GM12878 (cell line): ENCODE measurements at regions not wholly inside any gene's neighbourhood (a gene's known extent, or its start where the extent isn't known, plus 50 kb on each side); places are given as distances from the start of the nearest gene placed in this dataset.

Experiments
- ATAC-seq: fragments of 200-7000 bp; cut with Tn5 transposase; 3 replicates; pipeline ENCODE4 v1.9.1; 2020; ENCODE audit warnings: mild to moderate bottlenecking, moderate library complexity
- BruUV-seq: library from RNA; stranded (reverse); fragments of 400-500 nt; replicated peaks from 2 replicates; lab custom pipeline; 2021; lab: Mats Ljungman, UMichigan
- CTCF ChIA-PET: fragments of 300-600 bp; sonication (Branson Sonifier 250); formaldehyde crosslinking; extraction: SDS; loops from one replicate; lab custom pipeline; 2021; ENCODE audit warnings: inconsistent platforms; lab: Yijun Ruan, JAX
- POLR2A ChIA-PET: fragments of 350-600 bp; formaldehyde crosslinking; extraction: SDS; loops from one replicate; lab custom pipeline; 2021; ENCODE audit warnings: inconsistent platforms; lab: Charles Lee
- RAD21 ChIA-PET: fragments of 300-600 bp; sonication (Branson Sonifier 250); formaldehyde crosslinking; loops from one replicate; lab custom pipeline; 2023; ENCODE audit warnings: antibody characterized with exemption; ENCODE audit not compliant: unreplicated experiment; lab: Charles Lee
- SMC1A ChIA-PET: fragments of 300-600 bp; sonication (Branson Sonifier 250); formaldehyde crosslinking; loops from one replicate; lab custom pipeline; 2023; ENCODE audit not compliant: unreplicated experiment, uncharacterized antibody; lab: Charles Lee
- DNase-seq: peaks from one replicate; pipeline ENCODE4 v3.0.0-alpha.2; 2011; ENCODE audit warnings: low read depth, low spot score
- FAIRE-seq: peaks from 3 replicates; lab custom pipeline; 2011; peaks lifted over from hg19 to GRCh38; lab: Jason Lieb, UNC
- H2AFZ ChIP-seq: 2 replicates; pipeline ENCODE4 v1.6.0; 2011; ENCODE audit warnings: low read depth, low read length, control low read depth; ENCODE audit not compliant: control insufficient read depth
- H3K27ac ChIP-seq: 2 replicates; pipeline ENCODE4 v1.5.1; 2011; ENCODE audit warnings: control low read depth; ENCODE audit not compliant: control insufficient read depth, insufficient read depth
- H3K27me3 ChIP-seq, 2 experiments: replicated peaks in 1 of 2; 2 replicates each; pipeline versions ENCODE4 v1.6.0 to v1.6.1; 2011; ENCODE audit warnings: low read length in 1 of 2; ENCODE audit not compliant: control insufficient read depth in 2 of 2, insufficient read depth in 2 of 2
- H3K36me3 ChIP-seq, 2 experiments: 2 replicates each; pipeline ENCODE4 v1.5.1; 2011; ENCODE audit warnings: low read length in 1 of 2; ENCODE audit not compliant: control insufficient read depth in 2 of 2, insufficient read depth in 2 of 2
- H3K4me1 ChIP-seq: 2 replicates; pipeline ENCODE4 v1.6.1; 2011; ENCODE audit warnings: mild to moderate bottlenecking, low read length, moderate library complexity, mixed read lengths; ENCODE audit not compliant: control insufficient read depth, insufficient read depth
- H3K4me2 ChIP-seq: 2 replicates; pipeline ENCODE4 v1.6.0; 2011; ENCODE audit warnings: control low read depth; ENCODE audit not compliant: control insufficient read depth, insufficient read depth
- H3K4me3 ChIP-seq: fragments of 200-600 bp; sonication (generic); 2 replicates; pipeline ENCODE4 v1.5.1; 2016
- H3K79me2 ChIP-seq: 2 replicates; pipeline ENCODE4 v1.6.0; 2011; ENCODE audit warnings: low read length; ENCODE audit not compliant: control insufficient read depth, insufficient read depth
- H3K9ac ChIP-seq: 2 replicates; pipeline ENCODE4 v1.8.0; 2011; ENCODE audit warnings: low read length, control low read depth, mixed read lengths; ENCODE audit not compliant: control insufficient read depth, insufficient read depth
- H3K9me3 ChIP-seq: replicated peaks from 3 replicates; pipeline ENCODE4 v1.5.1; 2011; ENCODE audit warnings: mild to moderate bottlenecking, low read length; ENCODE audit not compliant: control insufficient read depth, insufficient read depth
- H4K20me1 ChIP-seq: 2 replicates; pipeline ENCODE4 v1.6.0; 2011; ENCODE audit not compliant: control insufficient read depth, insufficient read depth
- CHD1 ChIP-seq: IDR thresholded peaks from 2 replicates; pipeline ENCODE4 v1.6.1; 2012; ENCODE audit warnings: low read depth, low read length, improper control_type of control experiment
- CHD2 ChIP-seq: IDR thresholded peaks from 2 replicates; pipeline ENCODE4 v1.6.1; 2011; ENCODE audit warnings: low read depth, low read length, improper control_type of control experiment, borderline replicate concordance
- IKZF2 ChIP-seq, 2 experiments: fragments of 450-650 bp; IDR thresholded peaks; 2 replicates each; pipeline ENCODE4 v1.6.1; 2017; ENCODE audit warnings: mild to moderate bottlenecking in 2 of 2, moderate library complexity in 2 of 2
- RAD51 ChIP-seq: fragments of 450-650 bp; IDR thresholded peaks from 2 replicates; pipeline ENCODE4 v1.6.1; 2016; ENCODE audit warnings: moderate library complexity, mild to moderate bottlenecking, inconsistent platforms
- RELA ChIP-seq: fragments of 450-650 bp; IDR thresholded peaks from 2 replicates; pipeline ENCODE4 v1.8.0; 2014; ENCODE audit warnings: borderline replicate concordance; ENCODE audit not compliant: partially characterized antibody
- ZBED1 ChIP-seq: IDR thresholded peaks from 2 replicates; pipeline ENCODE4 v1.6.1; 2016; ENCODE audit warnings: borderline replicate concordance
- WGBS: methylation state at CpG from one replicate; pipeline ENCODE4 v1.1.6; 2016; ENCODE audit warnings: low lambda C conversion rate; ENCODE audit not compliant: insufficient replicate concordance, insufficient coverage; ENCODE audit errors: missing lambda C conversion rate; 5-methylcytosine and 5-hydroxymethylcytosine counted together
- in situ Hi-C: fragments of 300-500 bp; cut with MboI; formaldehyde crosslinking; loops from 9 replicates; pipeline ENCODE4 v1.14.3; 2018; ENCODE audit warnings: mixed read lengths
- intact Hi-C: fragments of 100-400 bp; cut with micrococcal nuclease; formaldehyde crosslinking; loops from one replicate; pipeline ENCODE4 v1.14.2; 2022; ENCODE audit not compliant: unreplicated experiment
- TF ChIP-seq, protein P1 (sequence below): fragments of 450-650 bp; IDR thresholded peaks from 2 replicates; pipeline ENCODE4 v1.6.1; 2018; ENCODE audit warnings: borderline replicate concordance, mild to moderate bottlenecking; ENCODE audit not compliant: partially characterized antibody
- TF ChIP-seq, protein P2 (sequence below): fragments of 150-350 bp; IDR thresholded peaks from 2 replicates; pipeline ENCODE4 v1.6.1; 2016; ENCODE audit warnings: low read depth, low read length
- TF ChIP-seq, protein P3 (sequence below): IDR thresholded peaks from 2 replicates; pipeline ENCODE4 v1.6.1; 2012; ENCODE audit warnings: mild to moderate bottlenecking, low read depth, low read length

DNA sequence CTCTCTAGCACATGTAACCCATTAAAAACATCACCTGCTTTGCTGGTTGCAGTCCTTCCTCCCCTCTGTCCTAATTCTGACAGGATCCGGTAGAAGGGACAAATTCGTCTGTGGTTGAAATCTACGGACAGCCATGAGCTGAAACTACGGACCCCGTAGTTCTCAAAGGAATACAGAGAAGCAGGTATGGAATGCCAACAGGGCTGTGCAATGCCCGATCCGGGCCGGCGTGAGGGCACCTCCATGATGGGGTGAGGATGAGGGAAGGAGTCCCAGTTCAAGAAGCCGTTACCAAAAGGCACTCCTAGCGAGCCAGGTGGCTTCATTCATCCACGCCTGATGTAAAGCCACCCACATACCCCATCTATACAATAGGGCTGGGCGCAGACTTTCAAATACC is 160.0 kb upstream of the NSMCE3 start (continued):
- no peak for TF ChIP-seq CHD2
- TF ChIP-seq, all 136 proteins: peak for 1

DNA sequence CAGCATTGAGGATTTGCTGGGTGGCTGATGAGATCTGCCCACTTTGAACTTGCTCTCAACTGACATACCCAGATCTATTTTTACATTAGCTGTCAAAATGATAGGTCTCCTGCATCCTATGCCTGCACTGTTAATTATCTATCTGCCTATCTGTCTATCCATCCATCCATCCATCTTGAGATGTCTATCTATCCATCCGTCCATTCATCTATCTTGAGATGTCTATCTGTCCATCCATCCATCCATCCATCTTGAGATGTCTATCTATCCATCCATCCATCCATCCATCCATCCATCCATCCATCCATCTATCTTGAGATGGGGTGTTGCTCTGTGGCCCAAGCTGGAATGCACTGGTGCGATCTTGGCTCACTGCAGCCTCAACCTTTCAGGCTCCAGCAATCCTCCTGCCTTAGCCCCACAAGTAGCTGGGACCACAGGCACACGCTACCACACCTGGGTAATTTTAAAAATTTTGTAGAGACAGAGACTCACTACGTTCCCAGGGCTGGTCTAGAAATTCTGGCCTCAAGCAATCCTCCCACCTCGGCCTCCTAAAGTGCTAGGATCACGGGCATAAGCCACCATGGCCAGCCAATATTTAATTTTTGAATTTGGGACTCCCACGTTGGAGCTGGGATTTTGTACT is 159.4 kb upstream of the NSMCE3 start:
- no peak for DNase-seq
- SMC1A ChIA-PET: no interaction called here
- no peak overlapping the region for H3K9ac ChIP-seq
- H3K4me1 ChIP-seq: no peaks in the 10 kb centered on the region
- no peak for ATAC-seq
- intact Hi-C loops (no loop called here), in situ Hi-C loops (no loop called here)
- no peak overlapping the region for H3K4me2 ChIP-seq
- no peaks in the 10 kb centered on the region for H3K27me3 ChIP-seq
- no TSS peak for BruUV-seq
- H3K4me3 ChIP-seq: no peak overlapping the region
- H3K79me2 ChIP-seq: no peaks in the 10 kb centered on the region
- no peaks in the 10 kb centered on the region for H3K36me3 ChIP-seq
- no peaks in the 10 kb centered on the region for H3K9me3 ChIP-seq
- H4K20me1 ChIP-seq: no peaks in the 10 kb centered on the region
- POLR2A ChIA-PET: no interaction called here
- WGBS: 16% methylated on average over 7 of the region's 7 CpGs
- CTCF ChIA-PET: no interaction called here
- H3K27ac ChIP-seq: no peak overlapping the region
- FAIRE-seq: no peak
- H2AFZ ChIP-seq: no peak overlapping the region
- RAD21 ChIA-PET: no interaction called here
- TF ChIP-seq CHD1 (no peak), ZBED1 (no peak), RELA (no peak), IKZF2 (IDR thresholded peaks at IDR 0.05) (no peak), RAD51 (no peak)
- TF ChIP-seq, protein P1, sequence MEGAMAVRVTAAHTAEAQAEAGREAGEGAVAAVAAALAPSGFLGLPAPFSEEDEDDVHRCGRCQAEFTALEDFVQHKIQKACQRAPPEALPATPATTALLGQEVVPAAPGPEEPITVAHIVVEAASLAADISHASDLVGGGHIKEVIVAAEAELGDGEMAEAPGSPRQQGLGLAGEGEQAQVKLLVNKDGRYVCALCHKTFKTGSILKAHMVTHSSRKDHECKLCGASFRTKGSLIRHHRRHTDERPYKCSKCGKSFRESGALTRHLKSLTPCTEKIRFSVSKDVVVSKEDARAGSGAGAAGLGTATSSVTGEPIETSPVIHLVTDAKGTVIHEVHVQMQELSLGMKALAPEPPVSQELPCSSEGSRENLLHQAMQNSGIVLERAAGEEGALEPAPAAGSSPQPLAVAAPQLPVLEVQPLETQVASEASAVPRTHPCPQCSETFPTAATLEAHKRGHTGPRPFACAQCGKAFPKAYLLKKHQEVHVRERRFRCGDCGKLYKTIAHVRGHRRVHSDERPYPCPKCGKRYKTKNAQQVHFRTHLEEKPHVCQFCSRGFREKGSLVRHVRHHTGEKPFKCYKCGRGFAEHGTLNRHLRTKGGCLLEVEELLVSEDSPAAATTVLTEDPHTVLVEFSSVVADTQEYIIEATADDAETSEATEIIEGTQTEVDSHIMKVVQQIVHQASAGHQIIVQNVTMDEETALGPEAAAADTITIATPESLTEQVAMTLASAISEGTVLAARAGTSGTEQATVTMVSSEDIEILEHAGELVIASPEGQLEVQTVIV: no peak
- TF ChIP-seq, protein P2, sequence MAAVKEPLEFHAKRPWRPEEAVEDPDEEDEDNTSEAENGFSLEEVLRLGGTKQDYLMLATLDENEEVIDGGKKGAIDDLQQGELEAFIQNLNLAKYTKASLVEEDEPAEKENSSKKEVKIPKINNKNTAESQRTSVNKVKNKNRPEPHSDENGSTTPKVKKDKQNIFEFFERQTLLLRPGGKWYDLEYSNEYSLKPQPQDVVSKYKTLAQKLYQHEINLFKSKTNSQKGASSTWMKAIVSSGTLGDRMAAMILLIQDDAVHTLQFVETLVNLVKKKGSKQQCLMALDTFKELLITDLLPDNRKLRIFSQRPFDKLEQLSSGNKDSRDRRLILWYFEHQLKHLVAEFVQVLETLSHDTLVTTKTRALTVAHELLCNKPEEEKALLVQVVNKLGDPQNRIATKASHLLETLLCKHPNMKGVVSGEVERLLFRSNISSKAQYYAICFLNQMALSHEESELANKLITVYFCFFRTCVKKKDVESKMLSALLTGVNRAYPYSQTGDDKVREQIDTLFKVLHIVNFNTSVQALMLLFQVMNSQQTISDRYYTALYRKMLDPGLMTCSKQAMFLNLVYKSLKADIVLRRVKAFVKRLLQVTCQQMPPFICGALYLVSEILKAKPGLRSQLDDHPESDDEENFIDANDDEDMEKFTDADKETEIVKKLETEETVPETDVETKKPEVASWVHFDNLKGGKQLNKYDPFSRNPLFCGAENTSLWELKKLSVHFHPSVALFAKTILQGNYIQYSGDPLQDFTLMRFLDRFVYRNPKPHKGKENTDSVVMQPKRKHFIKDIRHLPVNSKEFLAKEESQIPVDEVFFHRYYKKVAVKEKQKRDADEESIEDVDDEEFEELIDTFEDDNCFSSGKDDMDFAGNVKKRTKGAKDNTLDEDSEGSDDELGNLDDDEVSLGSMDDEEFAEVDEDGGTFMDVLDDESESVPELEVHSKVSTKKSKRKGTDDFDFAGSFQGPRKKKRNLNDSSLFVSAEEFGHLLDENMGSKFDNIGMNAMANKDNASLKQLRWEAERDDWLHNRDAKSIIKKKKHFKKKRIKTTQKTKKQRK: no peak
- TF ChIP-seq, protein P3, sequence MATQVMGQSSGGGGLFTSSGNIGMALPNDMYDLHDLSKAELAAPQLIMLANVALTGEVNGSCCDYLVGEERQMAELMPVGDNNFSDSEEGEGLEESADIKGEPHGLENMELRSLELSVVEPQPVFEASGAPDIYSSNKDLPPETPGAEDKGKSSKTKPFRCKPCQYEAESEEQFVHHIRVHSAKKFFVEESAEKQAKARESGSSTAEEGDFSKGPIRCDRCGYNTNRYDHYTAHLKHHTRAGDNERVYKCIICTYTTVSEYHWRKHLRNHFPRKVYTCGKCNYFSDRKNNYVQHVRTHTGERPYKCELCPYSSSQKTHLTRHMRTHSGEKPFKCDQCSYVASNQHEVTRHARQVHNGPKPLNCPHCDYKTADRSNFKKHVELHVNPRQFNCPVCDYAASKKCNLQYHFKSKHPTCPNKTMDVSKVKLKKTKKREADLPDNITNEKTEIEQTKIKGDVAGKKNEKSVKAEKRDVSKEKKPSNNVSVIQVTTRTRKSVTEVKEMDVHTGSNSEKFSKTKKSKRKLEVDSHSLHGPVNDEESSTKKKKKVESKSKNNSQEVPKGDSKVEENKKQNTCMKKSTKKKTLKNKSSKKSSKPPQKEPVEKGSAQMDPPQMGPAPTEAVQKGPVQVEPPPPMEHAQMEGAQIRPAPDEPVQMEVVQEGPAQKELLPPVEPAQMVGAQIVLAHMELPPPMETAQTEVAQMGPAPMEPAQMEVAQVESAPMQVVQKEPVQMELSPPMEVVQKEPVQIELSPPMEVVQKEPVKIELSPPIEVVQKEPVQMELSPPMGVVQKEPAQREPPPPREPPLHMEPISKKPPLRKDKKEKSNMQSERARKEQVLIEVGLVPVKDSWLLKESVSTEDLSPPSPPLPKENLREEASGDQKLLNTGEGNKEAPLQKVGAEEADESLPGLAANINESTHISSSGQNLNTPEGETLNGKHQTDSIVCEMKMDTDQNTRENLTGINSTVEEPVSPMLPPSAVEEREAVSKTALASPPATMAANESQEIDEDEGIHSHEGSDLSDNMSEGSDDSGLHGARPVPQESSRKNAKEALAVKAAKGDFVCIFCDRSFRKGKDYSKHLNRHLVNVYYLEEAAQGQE: no peak
